ENCODE measurements at regions not wholly inside any gene's neighbourhood (a gene's known extent, or its start where the extent isn't known, plus 50 kb on each side); places are given as distances from the start of the nearest gene placed in this dataset.

DNA sequence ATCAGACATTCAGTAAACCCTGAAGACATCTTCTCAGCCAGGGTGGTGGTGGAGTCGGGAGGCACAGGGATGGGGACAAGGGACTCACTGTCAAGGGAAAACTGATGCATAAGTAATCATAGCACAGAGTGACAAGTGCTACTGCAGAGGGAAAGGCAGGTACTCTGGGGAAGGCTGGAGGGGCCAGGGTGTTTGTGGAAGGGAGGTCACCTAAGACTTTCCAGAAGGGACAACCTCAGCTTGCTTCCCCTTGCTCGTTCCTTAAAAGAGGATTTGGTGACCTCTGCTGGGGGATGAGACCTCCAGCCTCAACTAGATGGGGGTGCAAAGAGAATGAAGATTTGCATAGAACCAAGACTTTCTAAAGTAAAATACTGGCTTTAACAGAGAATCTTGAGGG lies 99.5 kb downstream of the SLC4A3 start:
- Histone ChIP-seq H3K27ac (ENCODE audit: low read depth in 2 of 2, low read length in 2 of 2) (no peak overlapping the region), H3K4me1 (ENCODE audit: control insufficient read depth in 2 of 2, insufficient read depth in 2 of 2, low read length in 2 of 2) (no peaks in the 10 kb centered on the region), H3K27me3 (ENCODE audit: control insufficient read depth in 2 of 2, insufficient read depth in 2 of 2, low read length in 2 of 2) (peaks cover 3% of the 10 kb centered on the region in 2 donors), H3K4me3 (ENCODE audit: low read length in 2 of 2) (no peak overlapping the region), H3K36me3 (ENCODE audit: control insufficient read depth in 2 of 2, insufficient read depth in 2 of 2, low read length in 2 of 2) (no peaks in the 10 kb centered on the region), H3K9me3 (ENCODE audit: control insufficient read depth in 2 of 2, low read length in 2 of 2) (no peaks in the 10 kb centered on the region), H3K9ac (ENCODE audit: low read depth in 1 of 2, low read length in 2 of 2) (no peak overlapping the region)

DNA sequence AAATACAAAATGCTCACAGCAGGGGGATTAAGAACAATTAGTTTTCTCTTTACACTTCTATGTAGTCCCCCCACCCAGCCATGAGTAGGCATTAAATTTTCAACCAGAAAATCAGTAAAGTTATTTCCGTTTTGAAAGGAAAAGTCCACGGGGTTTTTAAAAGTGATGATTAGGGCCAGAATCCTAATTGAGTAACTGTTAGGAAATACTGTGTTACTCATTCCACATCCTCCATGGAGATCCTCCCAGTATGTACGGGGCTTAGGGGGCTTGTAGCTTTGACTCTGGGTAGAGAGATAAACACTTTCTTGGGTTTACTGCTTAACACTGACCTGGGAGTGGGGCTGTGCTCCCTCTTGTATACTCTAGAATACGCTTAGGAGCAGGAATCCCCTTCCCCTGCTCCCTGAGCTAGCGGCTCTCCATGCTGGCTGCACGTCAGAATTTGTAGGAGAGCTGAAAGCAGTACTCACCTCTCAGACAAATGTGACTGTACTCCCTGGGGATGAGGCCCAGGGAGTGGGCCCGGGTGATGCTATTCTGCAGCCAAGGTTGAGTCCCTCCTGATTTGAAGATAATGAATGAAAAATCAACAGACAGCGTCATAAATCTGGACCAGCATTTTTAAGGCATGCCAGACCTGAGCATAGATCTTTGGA lies 100.5 kb downstream of the SLC4A3 start:
- Histone ChIP-seq H3K4me1 (ENCODE audit: control insufficient read depth in 2 of 2, insufficient read depth in 2 of 2, low read length in 2 of 2) (no peaks in the 10 kb centered on the region), H3K9ac (ENCODE audit: low read depth in 1 of 2, low read length in 2 of 2) (no peak overlapping the region), H3K4me3 (ENCODE audit: low read length in 2 of 2) (no peak overlapping the region), H3K27ac (ENCODE audit: low read depth in 2 of 2, low read length in 2 of 2) (no peak overlapping the region), H3K36me3 (ENCODE audit: control insufficient read depth in 2 of 2, insufficient read depth in 2 of 2, low read length in 2 of 2) (no peaks in the 10 kb centered on the region), H3K9me3 (ENCODE audit: control insufficient read depth in 2 of 2, low read length in 2 of 2) (no peaks in the 10 kb centered on the region), H3K27me3 (ENCODE audit: control insufficient read depth in 2 of 2, insufficient read depth in 2 of 2, low read length in 2 of 2) (peaks cover 3% of the 10 kb centered on the region in 2 donors)

DNA sequence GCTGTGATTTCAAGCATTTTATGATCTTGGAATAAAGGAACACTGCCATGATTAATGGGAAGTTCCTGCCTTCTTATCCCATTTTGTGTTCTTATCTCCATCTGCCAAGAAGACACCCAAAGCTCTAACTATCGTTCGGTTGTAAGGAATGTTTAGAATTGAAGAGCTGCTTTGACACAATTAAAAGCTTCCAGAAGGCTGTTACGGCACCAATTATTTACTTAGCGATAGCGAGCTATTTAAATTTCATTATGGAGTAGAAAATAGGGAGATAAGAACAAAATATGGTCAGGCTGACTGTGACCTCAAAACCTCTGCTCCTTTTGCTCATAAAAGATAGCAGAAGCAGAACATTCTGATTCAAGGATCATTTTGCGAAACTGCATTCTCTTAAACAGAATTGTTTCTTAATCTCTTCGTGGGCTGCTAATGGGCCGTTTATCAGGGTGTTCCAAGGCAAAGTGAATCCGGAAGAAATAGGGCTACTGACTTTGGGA lies 101.6 kb downstream of the SLC4A3 start:
- Histone ChIP-seq H3K4me3 (ENCODE audit: low read length in 2 of 2) (no peak overlapping the region), H3K27ac (ENCODE audit: low read depth in 2 of 2, low read length in 2 of 2) (no peak overlapping the region), H3K36me3 (ENCODE audit: control insufficient read depth in 2 of 2, insufficient read depth in 2 of 2, low read length in 2 of 2) (no peaks in the 10 kb centered on the region), H3K9ac (ENCODE audit: low read depth in 1 of 2, low read length in 2 of 2) (no peak overlapping the region), H3K4me1 (ENCODE audit: control insufficient read depth in 2 of 2, insufficient read depth in 2 of 2, low read length in 2 of 2) (no peaks in the 10 kb centered on the region), H3K9me3 (ENCODE audit: control insufficient read depth in 2 of 2, low read length in 2 of 2) (no peaks in the 10 kb centered on the region), H3K27me3 (ENCODE audit: control insufficient read depth in 2 of 2, insufficient read depth in 2 of 2, low read length in 2 of 2) (peaks cover 3% of the 10 kb centered on the region in 2 donors)

DNA sequence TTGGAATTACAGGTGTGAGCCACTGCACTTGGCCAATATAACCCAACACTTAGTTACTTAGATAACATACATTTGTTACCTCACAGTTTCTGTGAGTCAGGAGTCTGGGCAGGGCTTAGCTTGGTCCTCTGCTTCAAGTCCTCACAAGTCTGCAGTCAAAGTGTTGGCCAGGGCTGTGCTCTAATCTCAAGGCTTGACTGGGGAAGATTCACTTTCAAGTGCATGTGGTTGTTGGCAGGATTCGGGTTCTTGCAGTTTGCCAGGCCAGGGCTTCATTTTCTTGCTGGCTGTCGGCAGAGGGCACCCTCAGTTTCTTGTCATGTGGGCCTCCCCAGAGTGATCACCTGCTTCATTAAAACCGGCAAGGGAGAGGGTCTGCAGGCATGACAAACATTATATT lies 103.7 kb downstream of the SLC4A3 start:
- Histone ChIP-seq H3K4me1 (ENCODE audit: control insufficient read depth in 2 of 2, insufficient read depth in 2 of 2, low read length in 2 of 2) (no peaks in the 10 kb centered on the region), H3K4me3 (ENCODE audit: low read length in 2 of 2) (no peak overlapping the region), H3K27ac (ENCODE audit: low read depth in 2 of 2, low read length in 2 of 2) (no peak overlapping the region), H3K27me3 (ENCODE audit: control insufficient read depth in 2 of 2, insufficient read depth in 2 of 2, low read length in 2 of 2) (peaks cover 3% of the 10 kb centered on the region in 2 donors), H3K36me3 (ENCODE audit: control insufficient read depth in 2 of 2, insufficient read depth in 2 of 2, low read length in 2 of 2) (no peaks in the 10 kb centered on the region), H3K9ac (ENCODE audit: low read depth in 1 of 2, low read length in 2 of 2) (no peak overlapping the region), H3K9me3 (ENCODE audit: control insufficient read depth in 2 of 2, low read length in 2 of 2) (no peaks in the 10 kb centered on the region)

DNA sequence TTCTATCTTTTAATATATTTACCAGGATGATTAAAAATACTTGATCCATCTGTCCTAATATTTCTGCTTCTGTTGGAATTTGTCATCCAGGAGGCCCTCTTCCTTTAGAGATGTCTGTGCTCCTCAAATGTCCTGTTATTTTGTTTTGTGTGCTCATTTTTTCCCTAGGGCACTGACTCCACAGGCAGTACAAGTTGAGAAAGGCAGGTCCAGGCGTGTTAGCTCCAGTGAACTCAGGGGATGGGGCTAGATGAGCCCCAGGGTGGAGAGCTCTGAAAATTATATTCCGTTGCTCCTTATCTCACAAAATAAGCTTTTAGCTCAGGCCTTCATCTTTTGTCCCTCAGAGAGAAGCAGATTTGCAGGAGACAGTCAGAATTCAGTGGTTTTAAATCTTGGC lies 105.7 kb downstream of the SLC4A3 start:
- no peaks in the 10 kb centered on the region for H3K9me3 ChIP-seq (ENCODE audit: control insufficient read depth in 2 of 2, low read length in 2 of 2)
- peaks cover 3% of the 10 kb centered on the region in 2 donors for H3K27me3 ChIP-seq (ENCODE audit: control insufficient read depth in 2 of 2, insufficient read depth in 2 of 2, low read length in 2 of 2)
- no peak overlapping the region for H3K4me3 ChIP-seq (ENCODE audit: low read length in 2 of 2)
- H3K4me1 ChIP-seq (ENCODE audit: control insufficient read depth in 2 of 2, insufficient read depth in 2 of 2, low read length in 2 of 2): no peaks in the 10 kb centered on the region
- no peak overlapping the region for H3K9ac ChIP-seq (ENCODE audit: low read depth in 1 of 2, low read length in 2 of 2)
- H3K36me3 ChIP-seq (ENCODE audit: control insufficient read depth in 2 of 2, insufficient read depth in 2 of 2, low read length in 2 of 2): no peaks in the 10 kb centered on the region
- no peak overlapping the region for H3K27ac ChIP-seq (ENCODE audit: low read depth in 2 of 2, low read length in 2 of 2)

DNA sequence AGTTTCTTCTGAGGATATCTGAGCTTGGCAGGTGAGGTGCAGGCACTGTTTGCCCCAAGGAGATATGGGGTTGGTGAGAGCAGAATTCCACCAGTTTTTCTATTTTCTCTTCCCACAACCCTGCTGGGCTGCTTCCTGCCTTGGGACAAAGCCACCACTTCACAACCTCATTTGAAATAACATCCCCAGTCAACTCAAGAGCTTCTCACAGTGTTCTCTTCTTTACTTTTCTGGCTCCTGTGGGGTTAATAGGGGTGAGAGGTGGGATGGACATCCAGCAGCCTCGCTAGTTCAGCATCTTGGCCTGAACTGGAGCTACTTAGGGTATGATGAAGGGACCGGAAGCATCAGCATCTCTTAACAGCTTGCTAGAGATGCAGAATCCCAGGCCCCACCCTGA lies 106.3 kb downstream of the SLC4A3 start:
- Histone ChIP-seq H3K4me1 (ENCODE audit: control insufficient read depth in 2 of 2, insufficient read depth in 2 of 2, low read length in 2 of 2) (no peaks in the 10 kb centered on the region), H3K9ac (ENCODE audit: low read depth in 1 of 2, low read length in 2 of 2) (no peak overlapping the region), H3K27me3 (ENCODE audit: control insufficient read depth in 2 of 2, insufficient read depth in 2 of 2, low read length in 2 of 2) (peaks cover 0 to 3% of the 10 kb centered on the region in 2 donors), H3K27ac (ENCODE audit: low read depth in 2 of 2, low read length in 2 of 2) (no peak overlapping the region), H3K4me3 (ENCODE audit: low read length in 2 of 2) (no peak overlapping the region), H3K9me3 (ENCODE audit: control insufficient read depth in 2 of 2, low read length in 2 of 2) (no peaks in the 10 kb centered on the region), H3K36me3 (ENCODE audit: control insufficient read depth in 2 of 2, insufficient read depth in 2 of 2, low read length in 2 of 2) (no peaks in the 10 kb centered on the region)

DNA sequence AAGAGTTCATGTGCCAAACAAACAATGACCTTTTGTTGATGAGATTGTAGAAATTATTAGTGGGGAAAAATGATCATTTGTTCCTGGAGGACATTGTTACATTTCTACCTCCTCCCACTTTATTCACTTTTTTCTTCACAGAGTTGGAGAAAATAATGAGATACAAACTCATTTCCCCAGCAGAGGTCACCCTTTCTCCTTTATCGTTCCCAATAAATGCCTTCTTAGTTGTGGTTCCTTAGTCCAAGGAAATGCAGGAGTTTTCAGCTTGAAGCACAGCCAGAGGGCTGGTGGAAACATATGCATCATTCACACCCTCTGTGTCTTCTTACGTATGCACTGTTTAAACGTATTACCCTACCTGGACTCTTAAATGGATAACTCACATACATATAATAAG lies 108.8 kb downstream of the SLC4A3 start:
- Histone ChIP-seq H3K9ac (ENCODE audit: low read depth in 1 of 2, low read length in 2 of 2) (no peak overlapping the region), H3K36me3 (ENCODE audit: control insufficient read depth in 2 of 2, insufficient read depth in 2 of 2, low read length in 2 of 2) (no peaks in the 10 kb centered on the region), H3K4me1 (ENCODE audit: control insufficient read depth in 2 of 2, insufficient read depth in 2 of 2, low read length in 2 of 2) (no peaks in the 10 kb centered on the region), H3K9me3 (ENCODE audit: control insufficient read depth in 2 of 2, low read length in 2 of 2) (no peaks in the 10 kb centered on the region), H3K27ac (ENCODE audit: low read depth in 2 of 2, low read length in 2 of 2) (no peak overlapping the region), H3K27me3 (ENCODE audit: control insufficient read depth in 2 of 2, insufficient read depth in 2 of 2, low read length in 2 of 2) (peaks cover 0 to 1% of the 10 kb centered on the region in 2 donors), H3K4me3 (ENCODE audit: low read length in 2 of 2) (no peak overlapping the region)

DNA sequence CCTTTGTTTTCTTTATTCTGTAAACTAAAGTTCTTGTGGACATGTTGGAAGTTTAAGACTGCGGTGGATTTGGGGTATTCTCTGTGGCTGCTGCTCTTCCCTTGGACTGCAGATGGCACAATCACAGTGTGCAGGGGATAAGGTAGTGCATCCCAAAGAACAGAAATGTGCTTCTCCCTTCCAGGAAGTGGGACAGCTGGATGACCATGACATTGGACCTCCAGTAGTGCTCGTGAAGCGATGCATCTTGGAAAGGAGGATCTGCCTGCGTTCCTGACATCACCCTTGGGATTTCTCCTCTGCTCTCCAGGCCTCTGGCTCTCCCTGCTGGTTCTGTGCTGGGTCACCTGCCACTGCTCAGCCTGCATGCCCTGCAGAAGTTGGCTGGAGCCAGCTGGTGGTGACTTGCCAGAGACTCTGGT lies 109.9 kb downstream of the SLC4A3 start:
- Histone ChIP-seq H3K4me3 (ENCODE audit: low read length in 2 of 2) (no peak overlapping the region), H3K36me3 (ENCODE audit: control insufficient read depth in 2 of 2, insufficient read depth in 2 of 2, low read length in 2 of 2) (no peaks in the 10 kb centered on the region), H3K9ac (ENCODE audit: low read depth in 1 of 2, low read length in 2 of 2) (no peak overlapping the region), H3K4me1 (ENCODE audit: control insufficient read depth in 2 of 2, insufficient read depth in 2 of 2, low read length in 2 of 2) (no peaks in the 10 kb centered on the region), H3K9me3 (ENCODE audit: control insufficient read depth in 2 of 2, low read length in 2 of 2) (no peaks in the 10 kb centered on the region), H3K27ac (ENCODE audit: low read depth in 2 of 2, low read length in 2 of 2) (no peak overlapping the region), H3K27me3 (ENCODE audit: control insufficient read depth in 2 of 2, insufficient read depth in 2 of 2, low read length in 2 of 2) (no peaks in the 10 kb centered on the region)

DNA sequence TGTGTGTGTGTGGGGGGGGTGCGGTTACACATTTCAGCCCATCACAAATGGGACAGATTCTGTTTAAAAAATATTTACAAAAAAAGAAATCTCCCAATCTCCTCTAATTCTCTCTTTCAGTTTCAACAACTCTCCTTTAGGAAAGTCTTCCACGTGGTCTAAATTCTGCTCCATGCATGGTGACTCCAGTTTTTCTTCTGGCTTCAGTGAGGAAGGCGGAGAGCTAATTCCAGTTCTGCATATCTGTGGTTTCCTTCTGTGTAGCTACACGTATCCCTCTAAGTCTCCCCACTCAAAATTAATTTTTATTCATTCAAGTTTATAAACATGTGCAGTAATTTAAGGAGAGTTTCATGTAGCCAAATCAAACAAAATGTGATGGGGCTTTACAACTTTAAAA lies 111.6 kb downstream of the SLC4A3 start:
- H3K4me3 ChIP-seq (ENCODE audit: low read length in 2 of 2): no peak overlapping the region
- no peak overlapping the region for H3K27ac ChIP-seq (ENCODE audit: low read depth in 2 of 2, low read length in 2 of 2)
- H3K4me1 ChIP-seq (ENCODE audit: control insufficient read depth in 2 of 2, insufficient read depth in 2 of 2, low read length in 2 of 2): no peaks in the 10 kb centered on the region
- no peak overlapping the region for H3K9ac ChIP-seq (ENCODE audit: low read depth in 1 of 2, low read length in 2 of 2)
- H3K36me3 ChIP-seq (ENCODE audit: control insufficient read depth in 2 of 2, insufficient read depth in 2 of 2, low read length in 2 of 2): no peaks in the 10 kb centered on the region
- no peaks in the 10 kb centered on the region for H3K27me3 ChIP-seq (ENCODE audit: control insufficient read depth in 2 of 2, insufficient read depth in 2 of 2, low read length in 2 of 2)
- no peaks in the 10 kb centered on the region for H3K9me3 ChIP-seq (ENCODE audit: control insufficient read depth in 2 of 2, low read length in 2 of 2)

DNA sequence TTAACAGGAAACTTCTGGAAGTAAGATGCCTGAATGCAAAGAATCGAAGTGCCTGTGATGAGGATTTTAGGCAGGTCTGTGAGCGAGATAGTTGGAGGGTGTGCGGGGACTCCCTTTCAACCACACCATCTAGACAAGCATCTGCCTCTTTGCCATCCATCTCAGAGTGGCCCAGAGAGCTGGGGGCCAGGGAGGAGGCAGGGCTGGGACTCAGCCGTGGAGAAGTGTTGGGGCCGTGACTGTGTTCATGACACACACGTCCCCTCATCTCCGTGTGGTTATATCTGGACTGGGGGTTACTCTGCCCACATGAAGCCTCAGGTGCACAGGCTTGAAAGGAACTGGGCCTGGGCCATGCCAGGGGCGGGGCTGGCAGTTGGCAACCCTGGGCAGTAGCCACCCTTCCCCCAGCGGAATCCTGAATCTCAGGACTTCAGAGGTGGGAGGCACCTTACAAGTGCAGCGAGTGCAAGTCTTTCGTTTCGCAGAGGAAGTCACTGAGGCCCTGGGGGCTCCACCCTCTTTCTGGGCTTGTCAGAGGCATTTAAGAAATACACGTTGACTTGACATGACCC lies 112.5 kb downstream of the SLC4A3 start:
- Histone ChIP-seq H3K36me3 (ENCODE audit: control insufficient read depth in 2 of 2, insufficient read depth in 2 of 2, low read length in 2 of 2) (no peaks in the 10 kb centered on the region), H3K9ac (ENCODE audit: low read depth in 1 of 2, low read length in 2 of 2) (no peak overlapping the region), H3K27ac (ENCODE audit: low read depth in 2 of 2, low read length in 2 of 2) (no peak overlapping the region), H3K4me1 (ENCODE audit: control insufficient read depth in 2 of 2, insufficient read depth in 2 of 2, low read length in 2 of 2) (no peaks in the 10 kb centered on the region), H3K4me3 (ENCODE audit: low read length in 2 of 2) (no peak overlapping the region), H3K9me3 (ENCODE audit: control insufficient read depth in 2 of 2, low read length in 2 of 2) (no peaks in the 10 kb centered on the region), H3K27me3 (ENCODE audit: control insufficient read depth in 2 of 2, insufficient read depth in 2 of 2, low read length in 2 of 2) (no peaks in the 10 kb centered on the region)

Data from mucosa of rectum (tissue), 2 donors.